HepG2 (cell line): ENCODE measurements at regions not wholly inside any gene's neighbourhood (a gene's known extent, or its start where the extent isn't known, plus 50 kb on each side); places are given as distances from the start of the nearest gene placed in this dataset.

ENCODE experiments used
- ATF2 ChIP-seq: sonication (generic); formaldehyde crosslinking; IDR thresholded peaks from 2 replicates; pipeline ENCODE4 v1.4.0; 2020; ENCODE audit warnings: missing genetic modification reagents
- ETV5 ChIP-seq: IDR thresholded peaks from 2 replicates; pipeline ENCODE4 v1.6.1; 2018; ENCODE audit warnings: missing biosample characterization, missing genetic modification reagents, inconsistent platforms, borderline replicate concordance
- GABPB1 ChIP-seq: IDR thresholded peaks from 2 replicates; pipeline ENCODE4 v1.6.1; 2016; ENCODE audit warnings: mild to moderate bottlenecking, missing genetic modification reagents, moderate library complexity, missing compliant biosample characterization
- GATAD2A ChIP-seq: IDR thresholded peaks from 2 replicates; pipeline ENCODE4 v1.6.1; 2016
- MTF2 ChIP-seq: sonication (generic); formaldehyde crosslinking; IDR thresholded peaks from 2 replicates; pipeline ENCODE4 v1.5.0; 2020; ENCODE audit warnings: missing genetic modification reagents, borderline replicate concordance
- SOX6 ChIP-seq, 2 experiments: fragments of 450-650 bp in 1 of 2; sonication (generic) in 1 of 2; formaldehyde crosslinking in 1 of 2; IDR thresholded peaks; 2 replicates each; pipeline versions ENCODE4 v1.4.0 to v1.6.1; 2017 to 2020; ENCODE audit warnings: antibody characterized with exemption in 1 of 2, mild to moderate bottlenecking in 1 of 2, missing genetic modification reagents in 1 of 2
- TEF ChIP-seq: sonication (generic); formaldehyde crosslinking; IDR thresholded peaks from 2 replicates; pipeline ENCODE4 v1.5.0; 2020; ENCODE audit warnings: missing genetic modification reagents
- YY1 ChIP-seq: IDR thresholded peaks from 2 replicates; pipeline ENCODE4 v1.6.1; 2011; ENCODE audit warnings: low read length, low read depth, moderate library complexity, mild to moderate bottlenecking; ENCODE audit not compliant: insufficient read depth, insufficient replicate concordance
- ZGPAT ChIP-seq: IDR thresholded peaks from 2 replicates; pipeline ENCODE4 v1.6.1; 2016; ENCODE audit warnings: mild to moderate bottlenecking
- ZNF350 ChIP-seq: sonication (generic); formaldehyde crosslinking; IDR thresholded peaks from 2 replicates; pipeline ENCODE4 v1.4.0; 2020; ENCODE audit warnings: mild to moderate bottlenecking, low read depth, missing genetic modification reagents, borderline replicate concordance
- ZNF660 ChIP-seq: sonication (generic); formaldehyde crosslinking; IDR thresholded peaks from 2 replicates; pipeline ENCODE4 v1.5.1; 2020; ENCODE audit warnings: mild to moderate bottlenecking, low read depth, missing genetic modification reagents, borderline replicate concordance
- TF ChIP-seq, protein P1 (sequence below): sonication (generic); formaldehyde crosslinking; IDR thresholded peaks from 2 replicates; pipeline ENCODE4 v1.5.0; 2020; ENCODE audit warnings: mild to moderate bottlenecking, missing genetic modification reagents, moderate library complexity
- TF ChIP-seq, protein P2 (sequence below): sonication (generic); IDR thresholded peaks from 2 replicates; pipeline ENCODE4 v1.6.1; 2016; ENCODE audit warnings: low read depth, borderline replicate concordance
- TF ChIP-seq, protein P3 (sequence below): sonication (generic); formaldehyde crosslinking; IDR thresholded peaks from 2 replicates; pipeline ENCODE4 v1.4.0; 2020; ENCODE audit warnings: missing genetic modification reagents
- TF ChIP-seq, protein P4 (sequence below): sonication (generic); formaldehyde crosslinking; conservative IDR thresholded peaks from 2 replicates; pipeline ENCODE4 v1.8.1; 2023; ENCODE audit warnings: missing genetic modification reagents
- TF ChIP-seq, protein P5 (sequence below): IDR thresholded peaks from 2 replicates; pipeline ENCODE4 v1.6.1; 2016; ENCODE audit warnings: missing genetic modification reagents, missing compliant biosample characterization

GRCh38 chr4:82284858-82285805 is 88.7 kb downstream of the HNRNPD start (continued):
- TF ChIP-seq SOX6 (IDR thresholded peaks at IDR 0.05): no peak
- TF ChIP-seq SOX6 (CRISPR knock-in tag; IDR thresholded peaks at IDR 0.05): peak; percentile 4; the same call in 1 of the 2 replicates
- TF ChIP-seq ATF2 (CRISPR knock-in tag): no peak
- TF ChIP-seq MTF2 (CRISPR knock-in tag): no peak
- TF ChIP-seq ETV5 (CRISPR knock-in tag): peak; percentile 40; the same call in 1 of the 2 replicates
- TF ChIP-seq TEF (CRISPR knock-in tag): no peak
- no peak for TF ChIP-seq YY1
- TF ChIP-seq, protein P1, sequence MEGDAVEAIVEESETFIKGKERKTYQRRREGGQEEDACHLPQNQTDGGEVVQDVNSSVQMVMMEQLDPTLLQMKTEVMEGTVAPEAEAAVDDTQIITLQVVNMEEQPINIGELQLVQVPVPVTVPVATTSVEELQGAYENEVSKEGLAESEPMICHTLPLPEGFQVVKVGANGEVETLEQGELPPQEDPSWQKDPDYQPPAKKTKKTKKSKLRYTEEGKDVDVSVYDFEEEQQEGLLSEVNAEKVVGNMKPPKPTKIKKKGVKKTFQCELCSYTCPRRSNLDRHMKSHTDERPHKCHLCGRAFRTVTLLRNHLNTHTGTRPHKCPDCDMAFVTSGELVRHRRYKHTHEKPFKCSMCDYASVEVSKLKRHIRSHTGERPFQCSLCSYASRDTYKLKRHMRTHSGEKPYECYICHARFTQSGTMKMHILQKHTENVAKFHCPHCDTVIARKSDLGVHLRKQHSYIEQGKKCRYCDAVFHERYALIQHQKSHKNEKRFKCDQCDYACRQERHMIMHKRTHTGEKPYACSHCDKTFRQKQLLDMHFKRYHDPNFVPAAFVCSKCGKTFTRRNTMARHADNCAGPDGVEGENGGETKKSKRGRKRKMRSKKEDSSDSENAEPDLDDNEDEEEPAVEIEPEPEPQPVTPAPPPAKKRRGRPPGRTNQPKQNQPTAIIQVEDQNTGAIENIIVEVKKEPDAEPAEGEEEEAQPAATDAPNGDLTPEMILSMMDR (CRISPR knock-in tag): peak; percentile 82
- TF ChIP-seq, protein P2, sequence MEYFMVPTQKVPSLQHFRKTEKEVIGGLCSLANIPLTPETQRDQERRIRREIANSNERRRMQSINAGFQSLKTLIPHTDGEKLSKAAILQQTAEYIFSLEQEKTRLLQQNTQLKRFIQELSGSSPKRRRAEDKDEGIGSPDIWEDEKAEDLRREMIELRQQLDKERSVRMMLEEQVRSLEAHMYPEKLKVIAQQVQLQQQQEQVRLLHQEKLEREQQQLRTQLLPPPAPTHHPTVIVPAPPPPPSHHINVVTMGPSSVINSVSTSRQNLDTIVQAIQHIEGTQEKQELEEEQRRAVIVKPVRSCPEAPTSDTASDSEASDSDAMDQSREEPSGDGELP: peak; percentile 46; the same call in 1 of the 2 replicates
- TF ChIP-seq GATAD2A (CRISPR knock-in tag): peak; percentile 42; the same call in 1 of the 2 replicates
- TF ChIP-seq, protein P3, sequence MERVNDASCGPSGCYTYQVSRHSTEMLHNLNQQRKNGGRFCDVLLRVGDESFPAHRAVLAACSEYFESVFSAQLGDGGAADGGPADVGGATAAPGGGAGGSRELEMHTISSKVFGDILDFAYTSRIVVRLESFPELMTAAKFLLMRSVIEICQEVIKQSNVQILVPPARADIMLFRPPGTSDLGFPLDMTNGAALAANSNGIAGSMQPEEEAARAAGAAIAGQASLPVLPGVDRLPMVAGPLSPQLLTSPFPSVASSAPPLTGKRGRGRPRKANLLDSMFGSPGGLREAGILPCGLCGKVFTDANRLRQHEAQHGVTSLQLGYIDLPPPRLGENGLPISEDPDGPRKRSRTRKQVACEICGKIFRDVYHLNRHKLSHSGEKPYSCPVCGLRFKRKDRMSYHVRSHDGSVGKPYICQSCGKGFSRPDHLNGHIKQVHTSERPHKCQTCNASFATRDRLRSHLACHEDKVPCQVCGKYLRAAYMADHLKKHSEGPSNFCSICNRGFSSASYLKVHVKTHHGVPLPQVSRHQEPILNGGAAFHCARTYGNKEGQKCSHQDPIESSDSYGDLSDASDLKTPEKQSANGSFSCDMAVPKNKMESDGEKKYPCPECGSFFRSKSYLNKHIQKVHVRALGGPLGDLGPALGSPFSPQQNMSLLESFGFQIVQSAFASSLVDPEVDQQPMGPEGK (CRISPR knock-in tag): peak; percentile 81
- peak; percentile 45; the same call in 1 of the 2 replicates for TF ChIP-seq ZGPAT
- peak; percentile 85 for TF ChIP-seq GABPB1
- TF ChIP-seq ZNF350 (CRISPR knock-in tag): 0 out of 2 replicates have a peak, but pooled peaks have one; percentile 62
- TF ChIP-seq, protein P4, sequence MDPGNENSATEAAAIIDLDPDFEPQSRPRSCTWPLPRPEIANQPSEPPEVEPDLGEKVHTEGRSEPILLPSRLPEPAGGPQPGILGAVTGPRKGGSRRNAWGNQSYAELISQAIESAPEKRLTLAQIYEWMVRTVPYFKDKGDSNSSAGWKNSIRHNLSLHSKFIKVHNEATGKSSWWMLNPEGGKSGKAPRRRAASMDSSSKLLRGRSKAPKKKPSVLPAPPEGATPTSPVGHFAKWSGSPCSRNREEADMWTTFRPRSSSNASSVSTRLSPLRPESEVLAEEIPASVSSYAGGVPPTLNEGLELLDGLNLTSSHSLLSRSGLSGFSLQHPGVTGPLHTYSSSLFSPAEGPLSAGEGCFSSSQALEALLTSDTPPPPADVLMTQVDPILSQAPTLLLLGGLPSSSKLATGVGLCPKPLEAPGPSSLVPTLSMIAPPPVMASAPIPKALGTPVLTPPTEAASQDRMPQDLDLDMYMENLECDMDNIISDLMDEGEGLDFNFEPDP (CRISPR knock-in tag): no peak
- TF ChIP-seq, protein P5, sequence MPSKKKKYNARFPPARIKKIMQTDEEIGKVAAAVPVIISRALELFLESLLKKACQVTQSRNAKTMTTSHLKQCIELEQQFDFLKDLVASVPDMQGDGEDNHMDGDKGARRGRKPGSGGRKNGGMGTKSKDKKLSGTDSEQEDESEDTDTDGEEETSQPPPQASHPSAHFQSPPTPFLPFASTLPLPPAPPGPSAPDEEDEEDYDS (CRISPR knock-in tag): 0 out of 2 replicates have a peak, but pooled peaks have one; percentile 44
- no peak for TF ChIP-seq ZNF660 (CRISPR knock-in tag)
